GM20000 (cell line): ENCODE measurements at regions not wholly inside any gene's neighbourhood (a gene's known extent, or its start where the extent isn't known, plus 50 kb on each side); places are given as distances from the start of the nearest gene placed in this dataset.

Source experiments
- DNase-seq: peaks from one replicate; pipeline ENCODE4 v3.0.0; 2012; ENCODE audit warnings: low spot score
- TF ChIP-seq, protein P1 (sequence below): IDR thresholded peaks from 2 replicates; pipeline ENCODE4 v1.5.1; 2012; ENCODE audit warnings: mild to moderate bottlenecking, control low read depth; ENCODE audit errors: extremely low read depth, missing control alignments

- TF ChIP-seq, protein P1, sequence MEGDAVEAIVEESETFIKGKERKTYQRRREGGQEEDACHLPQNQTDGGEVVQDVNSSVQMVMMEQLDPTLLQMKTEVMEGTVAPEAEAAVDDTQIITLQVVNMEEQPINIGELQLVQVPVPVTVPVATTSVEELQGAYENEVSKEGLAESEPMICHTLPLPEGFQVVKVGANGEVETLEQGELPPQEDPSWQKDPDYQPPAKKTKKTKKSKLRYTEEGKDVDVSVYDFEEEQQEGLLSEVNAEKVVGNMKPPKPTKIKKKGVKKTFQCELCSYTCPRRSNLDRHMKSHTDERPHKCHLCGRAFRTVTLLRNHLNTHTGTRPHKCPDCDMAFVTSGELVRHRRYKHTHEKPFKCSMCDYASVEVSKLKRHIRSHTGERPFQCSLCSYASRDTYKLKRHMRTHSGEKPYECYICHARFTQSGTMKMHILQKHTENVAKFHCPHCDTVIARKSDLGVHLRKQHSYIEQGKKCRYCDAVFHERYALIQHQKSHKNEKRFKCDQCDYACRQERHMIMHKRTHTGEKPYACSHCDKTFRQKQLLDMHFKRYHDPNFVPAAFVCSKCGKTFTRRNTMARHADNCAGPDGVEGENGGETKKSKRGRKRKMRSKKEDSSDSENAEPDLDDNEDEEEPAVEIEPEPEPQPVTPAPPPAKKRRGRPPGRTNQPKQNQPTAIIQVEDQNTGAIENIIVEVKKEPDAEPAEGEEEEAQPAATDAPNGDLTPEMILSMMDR = no peak
- DNase-seq = no peak
Observed at GRCh38 chr11:13223112-13223511, 54.5 kb upstream of the BMAL1 start.

- no peak for DNase-seq
- TF ChIP-seq, protein P1 = no peak
Observed at GRCh38 chr11:13224324-13224723, 53.3 kb upstream of the BMAL1 start.

- DNase-seq = no peak
- TF ChIP-seq, protein P1 = no peak
Observed at GRCh38 chr11:13225038-13226001, 52.3 kb upstream of the BMAL1 start.

DNA sequence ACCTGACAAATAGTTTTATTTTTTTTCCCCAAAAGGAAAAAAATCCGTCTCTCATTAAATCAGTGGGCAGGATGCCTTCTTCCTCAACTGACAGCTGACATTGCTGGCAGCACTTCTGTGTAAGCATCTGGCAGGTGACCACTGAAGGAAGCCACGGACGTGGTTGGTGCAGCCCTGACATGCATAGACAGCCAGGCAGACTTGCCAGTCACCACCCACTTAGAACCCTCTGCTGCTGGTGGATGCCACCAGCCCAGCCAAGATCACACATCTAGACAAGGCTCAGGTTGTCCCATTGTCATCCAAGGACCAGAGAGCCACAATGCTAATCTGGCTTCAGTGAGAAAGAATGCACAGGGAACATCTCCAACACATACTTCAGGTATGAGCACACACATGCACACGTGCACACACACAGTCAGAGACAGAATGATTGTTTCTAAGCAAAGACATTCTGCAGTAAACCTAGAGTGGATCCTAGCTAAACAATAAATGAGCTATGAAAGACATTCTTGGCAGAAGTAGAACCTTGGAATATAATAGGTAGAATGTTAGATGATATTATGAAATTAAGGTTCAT is 49.8 kb upstream of the BMAL1 start:
- TF ChIP-seq, protein P1 = no peak

More for the DNA sequence above, 49.8 kb upstream of the BMAL1 start:
- no peak for DNase-seq
